CD4-positive, alpha-beta memory T cell (primary cell): ENCODE measurements at regions not wholly inside any gene's neighbourhood (a gene's known extent, or its start where the extent isn't known, plus 50 kb on each side); places are given as distances from the start of the nearest gene placed in this dataset.

Experiments used
- CTCF ChIA-PET: fragments of 350-600 bp; sonication (Branson Sonifier 250); formaldehyde crosslinking; loops from one replicate; lab custom pipeline; 2021; ENCODE audit warnings: inconsistent platforms; ENCODE audit not compliant: partially characterized antibody; lab: Charles Lee
- POLR2A ChIA-PET: fragments of 350-600 bp; sonication (Branson Sonifier 250); formaldehyde crosslinking; loops from one replicate; lab custom pipeline; 2021; ENCODE audit not compliant: partially characterized antibody; lab: Charles Lee
- DNase-seq, 5 donors: peaks; one replicate each; pipeline versions ENCODE4 v3.0.0 to v3.0.0-alpha.2; 2020 to 2022; ENCODE audit warnings: mixed read lengths in 1 of 5
- H3K27ac ChIP-seq: one replicate; pipeline ENCODE4 v1.7.0; 2013; ENCODE audit warnings: low read depth, low read length
- H3K27me3 ChIP-seq: 2 replicates; pipeline ENCODE4 v1.7.0; 2013; ENCODE audit warnings: mild to moderate bottlenecking, low read length, moderate library complexity; ENCODE audit not compliant: insufficient read depth
- H3K36me3 ChIP-seq: 2 replicates; pipeline ENCODE4 v1.7.0; 2013; ENCODE audit warnings: mild to moderate bottlenecking, low read length, moderate library complexity; ENCODE audit not compliant: insufficient read depth
- H3K4me1 ChIP-seq: 2 replicates; pipeline ENCODE4 v1.7.0; 2013; ENCODE audit warnings: mild to moderate bottlenecking, low read length, moderate library complexity; ENCODE audit not compliant: insufficient read depth
- H3K4me3 ChIP-seq, 2 donors: one replicate each; pipeline ENCODE4 v1.7.0; 2013; ENCODE audit warnings: low read length in 2 of 2, mild to moderate bottlenecking in 1 of 2
- H3K9me3 ChIP-seq, 2 donors: one replicate each; pipeline ENCODE4 v1.7.0; 2013; ENCODE audit warnings: low read length in 2 of 2, control low read depth in 1 of 2; ENCODE audit not compliant: control insufficient read depth in 1 of 2
- H3K27ac Mint-ChIP-seq, 7 donors: one replicate each; pipeline ENCODE4 v1.8.0; 2020 to 2021; ENCODE audit warnings: mixed read lengths in 7 of 7, mild to moderate bottlenecking in 6 of 7, inconsistent platforms in 3 of 7, moderate library complexity in 3 of 7
- H3K27me3 Mint-ChIP-seq, 2 donors: one replicate each; pipeline ENCODE4 v1.8.0; 2020 to 2021; ENCODE audit warnings: mixed read lengths in 2 of 2
- H3K36me3 Mint-ChIP-seq, 2 donors: one replicate each; pipeline ENCODE4 v1.8.0; 2020 to 2021; ENCODE audit warnings: mixed read lengths in 2 of 2, inconsistent platforms in 1 of 2, mild to moderate bottlenecking in 1 of 2
- H3K4me1 Mint-ChIP-seq, 4 donors: one replicate each; pipeline ENCODE4 v1.8.0; 2020 to 2021; ENCODE audit warnings: mixed read lengths in 4 of 4, mild to moderate bottlenecking in 1 of 4
- H3K4me3 Mint-ChIP-seq, 8 donors: one replicate each; pipeline ENCODE4 v1.8.0; 2020 to 2021; ENCODE audit warnings: mixed read lengths in 8 of 8, mild to moderate bottlenecking in 7 of 8, moderate library complexity in 6 of 8, inconsistent platforms in 3 of 8
- H3K9me3 Mint-ChIP-seq, 8 donors: one replicate each; pipeline ENCODE4 v1.8.0; 2020 to 2021; ENCODE audit warnings: mixed read lengths in 8 of 8, mild to moderate bottlenecking in 5 of 8, inconsistent platforms in 3 of 8, moderate library complexity in 1 of 8
- intact Hi-C: fragments of 100-400 bp; cut with micrococcal nuclease; formaldehyde crosslinking; loops from one replicate; pipeline ENCODE4 v1.15.1; 2023

GRCh38 chr5:56513141-56513540, 280.0 kb upstream of the ANKRD55 start:
- Mint-ChIP-seq H3K4me1 (peaks cover 23 to 36% (median 30%) of the 10 kb centered on the region in 4 donors), H3K9me3 (no peaks in the 10 kb centered on the region), H3K4me3 (no peak overlapping the region), H3K27me3 (no peaks in the 10 kb centered on the region), H3K27ac (no peak overlapping the region), H3K36me3 (no peaks in the 10 kb centered on the region)
- Histone ChIP-seq H3K36me3 (no peaks in the 10 kb centered on the region), H3K9me3 (no peaks in the 10 kb centered on the region), H3K27ac (no peak overlapping the region), H3K4me3 (no peak overlapping the region), H3K4me1 (peaks cover 20% of the 10 kb centered on the region), H3K27me3 (no peaks in the 10 kb centered on the region)
- POLR2A ChIA-PET, result no interaction called here
- DNase-seq, result no peak
- intact Hi-C loops, result no loop called here
- CTCF ChIA-PET, result interaction anchor here (1.0 kb wide), 1 partner anchor 157 kb away, joined by 3 read pairs; no protein-coding TSS in a partner anchor

GRCh38 chr5:56512313-56512996, 279.3 kb upstream of the ANKRD55 start:
- ChIA-PET CTCF (interaction anchor here (0.9 to 1.0 kb wide), 2 partner anchors 8 to 157 kb away, joined by 3 read pairs; no protein-coding TSS in a partner anchor), POLR2A (no interaction called here)
- Histone ChIP-seq H3K36me3 (no peaks in the 10 kb centered on the region), H3K27me3 (no peaks in the 10 kb centered on the region), H3K9me3 (no peaks in the 10 kb centered on the region), H3K4me1 (peaks cover 17% of the 10 kb centered on the region), H3K4me3 (no peak overlapping the region), H3K27ac (no peak overlapping the region)
- intact Hi-C loops, result no loop called here
- no peak for DNase-seq
- H3K4me1 Mint-ChIP-seq, result peaks cover 16 to 29% (median 24%) of the 10 kb centered on the region in 4 donors
- H3K9me3 Mint-ChIP-seq, result no peaks in the 10 kb centered on the region
- no peaks in the 10 kb centered on the region for H3K36me3 Mint-ChIP-seq
- H3K27ac Mint-ChIP-seq, result peak overlapping the region in 1 of 7 donors; percentile 6
- H3K4me3 Mint-ChIP-seq, result peak overlapping the region in 1 of 8 donors; percentile 5
- no peaks in the 10 kb centered on the region for H3K27me3 Mint-ChIP-seq

GRCh38 chr5:56511326-56511841, 278.3 kb upstream of the ANKRD55 start:
- no peaks in the 10 kb centered on the region for H3K36me3 Mint-ChIP-seq
- Histone ChIP-seq H3K9me3 (no peaks in the 10 kb centered on the region), H3K27ac (no peak overlapping the region), H3K27me3 (no peaks in the 10 kb centered on the region), H3K4me1 (peaks cover 6% of the 10 kb centered on the region), H3K4me3 (no peak overlapping the region), H3K36me3 (no peaks in the 10 kb centered on the region)
- H3K4me3 Mint-ChIP-seq, result no peak overlapping the region
- ChIA-PET CTCF (interaction anchor here (0.9 to 1.0 kb wide), 2 partner anchors 9 to 238 kb away, joined by 3 read pairs; no protein-coding TSS in a partner anchor), POLR2A (no interaction called here)
- no peak overlapping the region for H3K27ac Mint-ChIP-seq
- intact Hi-C loops, result no loop called here
- no peaks in the 10 kb centered on the region for H3K27me3 Mint-ChIP-seq
- no peaks in the 10 kb centered on the region for H3K9me3 Mint-ChIP-seq
- peaks cover 7 to 18% (median 14%) of the 10 kb centered on the region in 4 donors for H3K4me1 Mint-ChIP-seq
- DNase-seq, result no peak

- intact Hi-C loops, result no loop called here
- H3K9me3 Mint-ChIP-seq, result no peaks in the 10 kb centered on the region
- no peaks in the 10 kb centered on the region for H3K36me3 ChIP-seq
- no peak overlapping the region for H3K4me3 ChIP-seq
- ChIA-PET CTCF (no interaction called here), POLR2A (no interaction called here)
- H3K4me3 Mint-ChIP-seq, result no peak overlapping the region
- H3K27ac Mint-ChIP-seq, result no peak overlapping the region
- no peaks in the 10 kb centered on the region for H3K4me1 ChIP-seq
- no peaks in the 10 kb centered on the region for H3K27me3 Mint-ChIP-seq
- no peak overlapping the region for H3K27ac ChIP-seq
- DNase-seq, result no peak
- no peaks in the 10 kb centered on the region for H3K9me3 ChIP-seq
- H3K4me1 Mint-ChIP-seq, result peaks cover 6 to 9% (median 9%) of the 10 kb centered on the region in 4 donors
- H3K27me3 ChIP-seq, result no peaks in the 10 kb centered on the region
- H3K36me3 Mint-ChIP-seq, result no peaks in the 10 kb centered on the region
Observed at GRCh38 chr5:56508249-56508648, 275.1 kb upstream of the ANKRD55 start.

GRCh38 chr5:56507351-56507930, 274.3 kb upstream of the ANKRD55 start:
- Histone ChIP-seq H3K4me3 (no peak overlapping the region), H3K9me3 (no peaks in the 10 kb centered on the region), H3K27ac (no peak overlapping the region), H3K27me3 (no peaks in the 10 kb centered on the region), H3K36me3 (no peaks in the 10 kb centered on the region), H3K4me1 (peaks cover 2% of the 10 kb centered on the region)
- peak overlapping the region in 2 of 7 donors; percentile 27 to 40 for H3K27ac Mint-ChIP-seq
- peaks cover under 1 to 3% (median 2%) of the 10 kb centered on the region in 4 donors for H3K4me1 Mint-ChIP-seq
- intact Hi-C loops, result no loop called here
- H3K9me3 Mint-ChIP-seq, result no peaks in the 10 kb centered on the region
- H3K4me3 Mint-ChIP-seq, result no peak overlapping the region
- ChIA-PET POLR2A (no interaction called here), CTCF (no interaction called here)
- H3K36me3 Mint-ChIP-seq, result no peaks in the 10 kb centered on the region
- H3K27me3 Mint-ChIP-seq, result no peaks in the 10 kb centered on the region
- DNase-seq, result no peak

GRCh38 chr5:56506211-56506965, 273.3 kb upstream of the ANKRD55 start:
- no peaks in the 10 kb centered on the region for H3K36me3 ChIP-seq
- H3K4me3 Mint-ChIP-seq, result no peak overlapping the region
- ChIA-PET POLR2A (interaction anchor here (1.4 kb wide), 1 partner anchor 309 kb away, joined by 3 read pairs; the partner anchor contains the start of gene MAP3K1), CTCF (no interaction called here)
- no peaks in the 10 kb centered on the region for H3K9me3 ChIP-seq
- no peaks in the 10 kb centered on the region for H3K9me3 Mint-ChIP-seq
- no peaks in the 10 kb centered on the region for H3K36me3 Mint-ChIP-seq
- no peaks in the 10 kb centered on the region for H3K27me3 Mint-ChIP-seq
- H3K27me3 ChIP-seq, result no peaks in the 10 kb centered on the region
- peaks cover 5 to 10% (median 8%) of the 10 kb centered on the region in 4 donors for H3K4me1 Mint-ChIP-seq
- no peak overlapping the region for H3K27ac ChIP-seq
- H3K4me1 ChIP-seq, result peaks cover 13% of the 10 kb centered on the region
- H3K4me3 ChIP-seq, result no peak overlapping the region
- DNase-seq, result no peak
- intact Hi-C loops, result no loop called here
- H3K27ac Mint-ChIP-seq, result no peak overlapping the region

GRCh38 chr5:56503929-56504328, 270.8 kb upstream of the ANKRD55 start:
- H3K27me3 Mint-ChIP-seq, result no peaks in the 10 kb centered on the region
- DNase-seq, result no peak
- CTCF ChIA-PET, result no interaction called here
- POLR2A ChIA-PET, result no interaction called here
- peaks cover 15% of the 10 kb centered on the region for H3K4me1 ChIP-seq
- no peaks in the 10 kb centered on the region for H3K36me3 Mint-ChIP-seq
- no peaks in the 10 kb centered on the region for H3K36me3 ChIP-seq
- intact Hi-C loops, result no loop called here
- no peak overlapping the region for H3K27ac ChIP-seq
- peaks cover 5 to 21% (median 11%) of the 10 kb centered on the region in 4 donors for H3K4me1 Mint-ChIP-seq
- no peak overlapping the region for H3K4me3 Mint-ChIP-seq
- no peaks in the 10 kb centered on the region for H3K9me3 ChIP-seq
- H3K9me3 Mint-ChIP-seq, result no peaks in the 10 kb centered on the region
- H3K27me3 ChIP-seq, result no peaks in the 10 kb centered on the region
- no peak overlapping the region for H3K4me3 ChIP-seq
- H3K27ac Mint-ChIP-seq, result no peak overlapping the region
